Activated naive CD8-positive, alpha-beta T cell treated with anti-CD3 and anti-CD28 coated beads for 36 hours (primary cell): ENCODE measurements at regions not wholly inside any gene's neighbourhood (a gene's known extent, or its start where the extent isn't known, plus 50 kb on each side); places are given as distances from the start of the nearest gene placed in this dataset.

Experiments used
- DNase-seq: peaks from one replicate; pipeline ENCODE4 v3.0.0; 2021
- H3K27ac Mint-ChIP-seq: one replicate; pipeline ENCODE4 v1.8.0; 2022; ENCODE audit warnings: mild to moderate bottlenecking, moderate library complexity, mixed read lengths
- H3K27me3 Mint-ChIP-seq: one replicate; pipeline ENCODE4 v1.8.0; 2022; ENCODE audit warnings: mild to moderate bottlenecking, mixed read lengths
- H3K36me3 Mint-ChIP-seq: one replicate; pipeline ENCODE4 v1.8.0; 2021; ENCODE audit warnings: mild to moderate bottlenecking, mixed read lengths
- H3K4me1 Mint-ChIP-seq: one replicate; pipeline ENCODE4 v1.8.0; 2021; ENCODE audit warnings: mixed read lengths
- H3K4me3 Mint-ChIP-seq: one replicate; pipeline ENCODE4 v1.8.0; 2022; ENCODE audit warnings: mild to moderate bottlenecking, moderate library complexity, mixed read lengths
- H3K9me3 Mint-ChIP-seq: one replicate; pipeline ENCODE4 v1.8.0; 2022; ENCODE audit warnings: mixed read lengths

DNA sequence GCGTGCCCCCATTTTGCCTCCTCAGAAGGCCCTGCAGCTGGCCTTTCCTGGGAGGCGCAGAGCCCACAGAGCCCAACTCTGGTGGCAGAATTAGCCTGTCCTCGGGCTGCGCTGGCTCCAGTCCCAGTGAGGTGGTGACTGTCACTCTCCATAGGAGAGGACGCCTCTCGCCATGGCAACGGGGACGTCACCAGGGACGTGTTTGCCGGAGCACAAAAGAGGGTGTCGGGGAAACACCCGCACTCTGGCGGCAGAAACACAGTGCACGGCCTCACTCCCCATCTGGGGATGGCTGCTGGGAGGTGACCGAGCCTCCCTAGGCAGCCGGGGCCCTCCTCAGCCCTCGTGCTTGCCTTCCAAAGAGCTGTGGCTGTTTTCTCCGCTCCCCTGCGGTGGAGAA lies 50.2 kb upstream of the NCOR2 start:
- no peaks in the 10 kb centered on the region for H3K36me3 Mint-ChIP-seq
- no peak for DNase-seq
- H3K4me1 Mint-ChIP-seq = peaks cover 3% of the 10 kb centered on the region
- peaks cover 2% of the 10 kb centered on the region for H3K9me3 Mint-ChIP-seq
- no peak overlapping the region for H3K4me3 Mint-ChIP-seq
- no peak overlapping the region for H3K27ac Mint-ChIP-seq
- H3K27me3 Mint-ChIP-seq = no peaks in the 10 kb centered on the region
